ENCODE measurements at regions not wholly inside any gene's neighbourhood (a gene's known extent, or its start where the extent isn't known, plus 50 kb on each side); places are given as distances from the start of the nearest gene placed in this dataset.

GRCh38 chr3:78516937-78517336 lies 1250.9 kb downstream of the ROBO1 start:
- no peak for TF ChIP-seq CTCF (IDR thresholded peaks at IDR 0.05)
- TF ChIP-seq POLR2A (IDR thresholded peaks at IDR 0.05) = no peak
- intact Hi-C loops (cut with DNase I; ENCODE audit: low total_unique reads) = no loop called here

GRCh38 chr3:78517965-78518364 lies 1249.8 kb downstream of the ROBO1 start:
- no peak for DNase-seq (ENCODE audit: low spot score in 2 of 2)
- intact Hi-C loops (cut with DNase I; ENCODE audit: low total_unique reads) = no loop called here
- no peak overlapping the region for H3K4me3 ChIP-seq (ENCODE audit: low read depth, poor library complexity, severe bottlenecking)
- WGBS, 2 donors = 41 to 61% methylated on average over 1 of the region's 1 CpG
- TF ChIP-seq CTCF (IDR thresholded peaks at IDR 0.05) (no peak), POLR2A (IDR thresholded peaks at IDR 0.05) (no peak)

More at GRCh38 chr3:78516937-78517336, 1250.9 kb downstream of the ROBO1 start:
- no peak overlapping the region for H3K4me3 ChIP-seq (ENCODE audit: low read depth, poor library complexity, severe bottlenecking)
- no peak for DNase-seq (ENCODE audit: low spot score in 2 of 2)

GRCh38 chr3:78519281-78519680 lies 1248.5 kb downstream of the ROBO1 start:
- 44 to 53% methylated on average over 2 of the region's 2 CpGs for WGBS, 2 donors
- DNase-seq (ENCODE audit: low spot score in 2 of 2) = no peak
- H3K4me3 ChIP-seq (ENCODE audit: low read depth, poor library complexity, severe bottlenecking) = no peak overlapping the region
- no peak for TF ChIP-seq POLR2A (IDR thresholded peaks at IDR 0.05)
- no peak for TF ChIP-seq CTCF (IDR thresholded peaks at IDR 0.05)
- intact Hi-C loops (cut with DNase I; ENCODE audit: low total_unique reads) = no loop called here

GRCh38 chr3:78529601-78530000 lies 1238.2 kb downstream of the ROBO1 start:
- intact Hi-C loops (cut with DNase I; ENCODE audit: low total_unique reads) = no loop called here
- no peak for TF ChIP-seq POLR2A (IDR thresholded peaks at IDR 0.05)
- TF ChIP-seq CTCF (IDR thresholded peaks at IDR 0.05) = no peak
- no peak for DNase-seq (ENCODE audit: low spot score in 2 of 2)
- no peak overlapping the region for H3K4me3 ChIP-seq (ENCODE audit: low read depth, poor library complexity, severe bottlenecking)
- WGBS, 2 donors = 34 to 43% methylated on average over 3 of the region's 3 CpGs

GRCh38 chr3:78540485-78540884 lies 1227.3 kb downstream of the ROBO1 start:
- TF ChIP-seq POLR2A (IDR thresholded peaks at IDR 0.05) (no peak), CTCF (IDR thresholded peaks at IDR 0.05) (no peak)
- intact Hi-C loops (cut with DNase I; ENCODE audit: low total_unique reads) = no loop called here
- no peak for DNase-seq (ENCODE audit: low spot score in 2 of 2)
- 70 to 74% methylated on average over 2 of the region's 2 CpGs for WGBS, 2 donors
- H3K4me3 ChIP-seq (ENCODE audit: low read depth, poor library complexity, severe bottlenecking) = no peak overlapping the region

- no peak overlapping the region for H3K4me3 ChIP-seq (ENCODE audit: low read depth, poor library complexity, severe bottlenecking)
- 65 to 73% methylated on average over 2 of the region's 2 CpGs for WGBS, 2 donors
- no peak for DNase-seq (ENCODE audit: low spot score in 2 of 2)
- TF ChIP-seq POLR2A (IDR thresholded peaks at IDR 0.05) (no peak), CTCF (IDR thresholded peaks at IDR 0.05) (no peak)
- intact Hi-C loops (cut with DNase I; ENCODE audit: low total_unique reads) = no loop called here
Measured at GRCh38 chr3:78545827-78546226, 1222.0 kb downstream of the ROBO1 start.
